ENCODE measurements at regions not wholly inside any gene's neighbourhood (a gene's known extent, or its start where the extent isn't known, plus 50 kb on each side); places are given as distances from the start of the nearest gene placed in this dataset.

DNA sequence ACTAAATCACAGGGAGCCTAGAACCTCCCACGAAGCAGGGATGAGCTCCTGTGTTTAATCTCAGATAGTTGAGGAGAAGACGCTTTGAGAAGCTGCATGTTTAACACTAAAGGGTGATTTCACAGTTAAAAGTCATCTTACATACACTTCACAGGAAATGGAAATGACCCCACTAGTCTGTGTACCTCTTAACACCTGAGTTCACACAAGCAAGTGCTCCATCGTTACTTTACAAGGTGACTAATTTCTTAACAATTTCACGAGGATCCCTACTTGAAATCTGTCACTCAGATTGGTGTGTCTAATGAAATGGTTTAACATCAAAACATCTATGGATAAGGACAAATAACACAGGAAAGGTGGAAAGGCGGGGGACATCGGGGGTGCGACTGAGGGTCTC is 93.8 kb upstream of the RPS6KA2 start:
- H3K9me3 ChIP-seq, result no peaks in the 10 kb centered on the region
- 85 to 93% (median 91%) methylated on average over 7 of the region's 7 CpGs for WGBS, 4 donors
- H3K4me3 ChIP-seq, result no peak overlapping the region
- TF ChIP-seq POLR2A (IDR thresholded peaks at IDR 0.05), result no peak
- TF ChIP-seq, protein P1, sequence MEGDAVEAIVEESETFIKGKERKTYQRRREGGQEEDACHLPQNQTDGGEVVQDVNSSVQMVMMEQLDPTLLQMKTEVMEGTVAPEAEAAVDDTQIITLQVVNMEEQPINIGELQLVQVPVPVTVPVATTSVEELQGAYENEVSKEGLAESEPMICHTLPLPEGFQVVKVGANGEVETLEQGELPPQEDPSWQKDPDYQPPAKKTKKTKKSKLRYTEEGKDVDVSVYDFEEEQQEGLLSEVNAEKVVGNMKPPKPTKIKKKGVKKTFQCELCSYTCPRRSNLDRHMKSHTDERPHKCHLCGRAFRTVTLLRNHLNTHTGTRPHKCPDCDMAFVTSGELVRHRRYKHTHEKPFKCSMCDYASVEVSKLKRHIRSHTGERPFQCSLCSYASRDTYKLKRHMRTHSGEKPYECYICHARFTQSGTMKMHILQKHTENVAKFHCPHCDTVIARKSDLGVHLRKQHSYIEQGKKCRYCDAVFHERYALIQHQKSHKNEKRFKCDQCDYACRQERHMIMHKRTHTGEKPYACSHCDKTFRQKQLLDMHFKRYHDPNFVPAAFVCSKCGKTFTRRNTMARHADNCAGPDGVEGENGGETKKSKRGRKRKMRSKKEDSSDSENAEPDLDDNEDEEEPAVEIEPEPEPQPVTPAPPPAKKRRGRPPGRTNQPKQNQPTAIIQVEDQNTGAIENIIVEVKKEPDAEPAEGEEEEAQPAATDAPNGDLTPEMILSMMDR (IDR thresholded peaks at IDR 0.05), result no peak
- no peak overlapping the region for H3K27ac ChIP-seq
- ATAC-seq (no peak), DNase-seq (no peak)
- no peaks in the 10 kb centered on the region for H3K36me3 ChIP-seq
- H3K4me1 ChIP-seq, result peaks cover 0 to 9% (median 0%) of the 10 kb centered on the region in 12 donors
- intact Hi-C loops (cut with DNase I), result no loop called here
- no peaks in the 10 kb centered on the region for H3K27me3 ChIP-seq

DNA sequence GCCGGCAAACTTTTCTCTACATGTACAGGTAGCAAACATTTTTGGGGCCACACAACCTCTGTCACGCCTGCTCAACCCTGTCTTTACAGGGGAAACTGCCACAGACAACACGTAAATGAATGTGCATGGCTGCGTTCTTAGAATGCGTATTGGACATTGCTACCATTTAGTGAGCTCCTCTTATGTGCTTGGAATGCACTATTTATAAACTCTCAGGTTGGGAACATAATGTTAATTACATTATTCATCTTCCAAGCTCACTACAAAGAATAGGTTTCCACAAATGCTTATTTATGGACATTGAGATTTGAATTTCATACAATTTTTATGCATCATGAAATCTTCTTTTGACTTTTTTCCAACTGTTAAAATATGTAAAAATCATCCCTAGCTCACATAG is 92.0 kb upstream of the RPS6KA2 start:
- intact Hi-C loops (cut with DNase I), result no loop called here
- H3K27ac ChIP-seq, result no peak overlapping the region
- peak in 1 of 4 donors; percentile 20 for ATAC-seq
- H3K4me1 ChIP-seq, result peaks cover 0 to 9% (median 0%) of the 10 kb centered on the region in 12 donors
- no peak overlapping the region for H3K4me3 ChIP-seq
- no peaks in the 10 kb centered on the region for H3K27me3 ChIP-seq
- 73 to 86% (median 81%) methylated on average over 5 of the region's 5 CpGs for WGBS, 4 donors
- H3K9me3 ChIP-seq, result no peaks in the 10 kb centered on the region
- DNase-seq, result no peak
- no peak for TF ChIP-seq POLR2A (IDR thresholded peaks at IDR 0.05)
- TF ChIP-seq, protein P1 (IDR thresholded peaks at IDR 0.05), result no peak
- no peaks in the 10 kb centered on the region for H3K36me3 ChIP-seq

DNA sequence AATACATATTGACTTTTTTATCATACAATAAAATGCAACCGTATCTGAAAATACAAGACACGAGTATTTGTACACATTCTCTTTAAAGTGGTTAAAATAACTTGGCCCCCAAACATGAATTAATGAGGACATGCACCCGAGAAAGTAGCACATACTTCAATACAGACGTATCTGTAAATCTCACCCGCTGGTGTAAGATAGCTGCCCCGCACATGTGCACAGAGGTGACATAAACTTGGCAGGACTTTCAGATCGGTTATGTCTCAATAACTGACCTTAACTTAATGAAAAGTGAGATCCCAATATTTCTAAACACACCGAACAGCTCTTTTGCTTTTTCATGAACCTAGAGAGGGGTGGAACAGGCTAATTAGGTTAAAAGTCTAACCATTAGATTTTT is 91.5 kb upstream of the RPS6KA2 start:
- WGBS, 4 donors, result 67 to 75% (median 71%) methylated on average over 8 of the region's 8 CpGs
- no peak for DNase-seq
- H3K4me3 ChIP-seq, result no peak overlapping the region
- no peaks in the 10 kb centered on the region for H3K36me3 ChIP-seq
- H3K9me3 ChIP-seq, result no peaks in the 10 kb centered on the region
- H3K4me1 ChIP-seq, result peaks cover 0 to 9% (median 0%) of the 10 kb centered on the region in 12 donors
- intact Hi-C loops (cut with DNase I), result no loop called here
- no peaks in the 10 kb centered on the region for H3K27me3 ChIP-seq
- H3K27ac ChIP-seq, result no peak overlapping the region
- TF ChIP-seq POLR2A (IDR thresholded peaks at IDR 0.05), result no peak
- TF ChIP-seq, protein P1 (IDR thresholded peaks at IDR 0.05), result no peak
- ATAC-seq, result no peak

DNA sequence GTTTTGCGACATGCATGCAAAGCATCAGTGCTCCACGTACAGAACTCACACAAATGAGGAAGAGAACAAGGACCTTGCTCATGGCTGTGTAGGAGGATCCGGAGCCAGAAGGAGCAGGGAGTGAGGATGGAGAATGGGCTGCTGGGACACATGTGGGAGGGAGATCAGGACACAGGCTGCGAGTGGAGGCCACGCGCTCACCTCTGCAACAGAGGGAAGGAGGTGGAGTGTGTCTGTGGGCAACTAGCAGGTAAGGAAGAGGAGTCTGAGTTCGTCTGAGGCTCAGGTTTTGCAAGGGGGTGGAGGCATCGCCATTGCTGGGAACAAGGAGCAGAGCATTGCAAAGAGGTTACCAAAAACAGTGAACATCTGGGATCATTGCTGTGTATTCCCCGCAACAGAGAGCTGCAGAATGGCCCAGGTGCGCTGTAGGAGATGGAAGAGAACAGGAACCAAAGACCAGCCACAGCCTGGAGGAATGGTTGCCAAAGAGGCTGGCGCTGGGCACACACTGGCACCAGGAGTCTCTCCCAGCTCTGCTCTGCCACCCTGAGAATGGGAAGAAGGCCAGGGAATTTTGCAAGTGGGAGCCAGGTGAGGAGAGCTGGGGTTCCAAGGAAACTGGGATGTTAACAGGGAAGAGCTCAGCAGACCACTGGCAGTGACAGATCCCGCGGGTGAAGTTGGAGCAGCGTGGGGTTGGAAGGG is 90.0 kb upstream of the RPS6KA2 start:
- DNase-seq (no peak), ATAC-seq (peak in 1 of 4 donors; percentile 20)
- TF ChIP-seq, protein P1 (IDR thresholded peaks at IDR 0.05), result no peak
- TF ChIP-seq POLR2A (IDR thresholded peaks at IDR 0.05), result no peak
- Histone ChIP-seq H3K9me3 (peaks cover 0 to 2% (median 0%) of the 10 kb centered on the region in 12 donors), H3K4me3 (no peak overlapping the region), H3K27ac (no peak overlapping the region), H3K4me1 (peaks cover 0 to 13% (median 0%) of the 10 kb centered on the region in 12 donors), H3K27me3 (no peaks in the 10 kb centered on the region), H3K36me3 (no peaks in the 10 kb centered on the region)
- intact Hi-C loops (cut with DNase I), result no loop called here
- WGBS, 4 donors, result 84 to 94% (median 90%) methylated on average over 14 of the region's 14 CpGs
